BE2C (cell line): ENCODE measurements at regions not wholly inside any gene's neighbourhood (a gene's known extent, or its start where the extent isn't known, plus 50 kb on each side); places are given as distances from the start of the nearest gene placed in this dataset.

Source experiments
- DNase-seq: peaks from one replicate; pipeline ENCODE4 v3.0.0-alpha.2; 2020
- H3K27me3 ChIP-seq: fragments of 250-450 bp; sonication (Bioruptor Pico); 2 replicates; pipeline ENCODE4 v1.5.1; 2020; ENCODE audit warnings: mild to moderate bottlenecking
- H3K36me3 ChIP-seq: fragments of 250-450 bp; sonication (Bioruptor Pico); 2 replicates; pipeline ENCODE4 v1.5.1; 2020; ENCODE audit warnings: mild to moderate bottlenecking
- H3K4me1 ChIP-seq: fragments of 250-450 bp; sonication (Bioruptor Pico); 2 replicates; pipeline ENCODE4 v1.5.1; 2020
- H3K4me3 ChIP-seq: 2 replicates; pipeline ENCODE4 v1.5.1; 2011; ENCODE audit warnings: low read depth, low read length
- H3K9me3 ChIP-seq: fragments of 250-450 bp; sonication (Bioruptor Pico); 2 replicates; pipeline ENCODE4 v1.5.1; 2020
- CTCF ChIP-seq: IDR thresholded peaks from 2 replicates; pipeline ENCODE4 v1.5.1; 2012; ENCODE audit warnings: mild to moderate bottlenecking, low read depth, low read length

- Histone ChIP-seq H3K4me1 (no peaks in the 10 kb centered on the region), H3K27me3 (peaks cover 40% of the 10 kb centered on the region), H3K4me3 (no peak overlapping the region), H3K9me3 (no peaks in the 10 kb centered on the region; the same call in 1 of the 2 replicates), H3K36me3 (no peaks in the 10 kb centered on the region)
- no peak for DNase-seq
- TF ChIP-seq CTCF, result no peak
Measured at GRCh38 chr17:79515110-79515509, 95.7 kb downstream of the RBFOX3 start.

GRCh38 chr17:79513820-79514535 is 96.9 kb downstream of the RBFOX3 start:
- no peak for DNase-seq
- Histone ChIP-seq H3K4me3 (no peak overlapping the region), H3K27me3 (peaks cover 40% of the 10 kb centered on the region), H3K36me3 (no peaks in the 10 kb centered on the region), H3K9me3 (no peaks in the 10 kb centered on the region; the same call in 1 of the 2 replicates), H3K4me1 (no peaks in the 10 kb centered on the region)
- no peak for TF ChIP-seq CTCF

- no peaks in the 10 kb centered on the region for H3K36me3 ChIP-seq
- peaks cover 40% of the 10 kb centered on the region for H3K27me3 ChIP-seq
- H3K4me1 ChIP-seq, result no peaks in the 10 kb centered on the region
- DNase-seq, result no peak
- no peak overlapping the region for H3K4me3 ChIP-seq
- TF ChIP-seq CTCF, result no peak
- H3K9me3 ChIP-seq, result no peaks in the 10 kb centered on the region; the same call in 1 of the 2 replicates
Measured at GRCh38 chr17:79513206-79513605, 97.6 kb downstream of the RBFOX3 start.

- Histone ChIP-seq H3K4me1 (no peaks in the 10 kb centered on the region), H3K4me3 (no peak overlapping the region), H3K36me3 (no peaks in the 10 kb centered on the region), H3K9me3 (no peaks in the 10 kb centered on the region; the same call in 1 of the 2 replicates), H3K27me3 (peaks cover 44% of the 10 kb centered on the region)
- no peak for TF ChIP-seq CTCF
- DNase-seq, result no peak
Measured at GRCh38 chr17:79511471-79511870, 99.4 kb downstream of the RBFOX3 start.

GRCh38 chr17:79510071-79510470 is 100.8 kb downstream of the RBFOX3 start:
- no peaks in the 10 kb centered on the region for H3K4me1 ChIP-seq
- no peak for TF ChIP-seq CTCF
- peaks cover 30% of the 10 kb centered on the region for H3K27me3 ChIP-seq
- H3K36me3 ChIP-seq, result no peaks in the 10 kb centered on the region
- no peaks in the 10 kb centered on the region; the same call in 1 of the 2 replicates for H3K9me3 ChIP-seq
- no peak for DNase-seq
- H3K4me3 ChIP-seq, result no peak overlapping the region

- Histone ChIP-seq H3K36me3 (no peaks in the 10 kb centered on the region), H3K9me3 (no peaks in the 10 kb centered on the region; the same call in 1 of the 2 replicates)
Measured at GRCh38 chr17:79509490-79509889, 101.4 kb downstream of the RBFOX3 start.

More at GRCh38 chr17:79509490-79509889, 101.4 kb downstream of the RBFOX3 start:
- Histone ChIP-seq H3K27me3 (peaks cover 29% of the 10 kb centered on the region), H3K4me1 (no peaks in the 10 kb centered on the region), H3K4me3 (no peak overlapping the region)
- no peak for DNase-seq
- TF ChIP-seq CTCF, result no peak
